GM10266 (cell line): ENCODE measurements at regions not wholly inside any gene's neighbourhood (a gene's known extent, or its start where the extent isn't known, plus 50 kb on each side); places are given as distances from the start of the nearest gene placed in this dataset.

Source experiments
- DNase-seq: peaks from one replicate; pipeline ENCODE4 v3.0.0; 2012; ENCODE audit errors: extremely low spot score
- TF ChIP-seq, protein P1 (sequence below): IDR thresholded peaks from 2 replicates; pipeline ENCODE4 v1.5.1; 2012; ENCODE audit warnings: mild to moderate bottlenecking, low read depth; ENCODE audit not compliant: control insufficient read depth, insufficient read depth; ENCODE audit errors: missing control alignments

DNA sequence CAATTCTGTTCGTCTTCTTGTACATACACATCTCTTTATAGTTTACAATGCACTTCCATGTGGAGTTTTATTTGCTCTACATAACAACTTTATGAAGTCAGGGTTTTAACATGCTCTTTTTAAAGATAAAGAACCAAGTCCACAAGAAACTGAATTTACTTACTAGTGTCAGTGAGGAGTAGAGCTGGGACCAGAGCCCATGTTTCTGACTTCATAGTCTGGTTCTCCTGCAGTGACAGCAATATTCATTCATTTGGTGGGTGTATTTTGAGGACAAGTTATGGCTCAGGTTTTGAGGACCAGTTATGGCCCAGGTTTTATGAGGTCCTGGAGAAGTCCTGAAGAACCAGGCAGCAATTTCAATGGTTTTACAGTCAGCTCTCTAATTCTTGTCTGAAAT is 481.9 kb upstream of the TNC start:
- TF ChIP-seq, protein P1, sequence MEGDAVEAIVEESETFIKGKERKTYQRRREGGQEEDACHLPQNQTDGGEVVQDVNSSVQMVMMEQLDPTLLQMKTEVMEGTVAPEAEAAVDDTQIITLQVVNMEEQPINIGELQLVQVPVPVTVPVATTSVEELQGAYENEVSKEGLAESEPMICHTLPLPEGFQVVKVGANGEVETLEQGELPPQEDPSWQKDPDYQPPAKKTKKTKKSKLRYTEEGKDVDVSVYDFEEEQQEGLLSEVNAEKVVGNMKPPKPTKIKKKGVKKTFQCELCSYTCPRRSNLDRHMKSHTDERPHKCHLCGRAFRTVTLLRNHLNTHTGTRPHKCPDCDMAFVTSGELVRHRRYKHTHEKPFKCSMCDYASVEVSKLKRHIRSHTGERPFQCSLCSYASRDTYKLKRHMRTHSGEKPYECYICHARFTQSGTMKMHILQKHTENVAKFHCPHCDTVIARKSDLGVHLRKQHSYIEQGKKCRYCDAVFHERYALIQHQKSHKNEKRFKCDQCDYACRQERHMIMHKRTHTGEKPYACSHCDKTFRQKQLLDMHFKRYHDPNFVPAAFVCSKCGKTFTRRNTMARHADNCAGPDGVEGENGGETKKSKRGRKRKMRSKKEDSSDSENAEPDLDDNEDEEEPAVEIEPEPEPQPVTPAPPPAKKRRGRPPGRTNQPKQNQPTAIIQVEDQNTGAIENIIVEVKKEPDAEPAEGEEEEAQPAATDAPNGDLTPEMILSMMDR = no peak

DNA sequence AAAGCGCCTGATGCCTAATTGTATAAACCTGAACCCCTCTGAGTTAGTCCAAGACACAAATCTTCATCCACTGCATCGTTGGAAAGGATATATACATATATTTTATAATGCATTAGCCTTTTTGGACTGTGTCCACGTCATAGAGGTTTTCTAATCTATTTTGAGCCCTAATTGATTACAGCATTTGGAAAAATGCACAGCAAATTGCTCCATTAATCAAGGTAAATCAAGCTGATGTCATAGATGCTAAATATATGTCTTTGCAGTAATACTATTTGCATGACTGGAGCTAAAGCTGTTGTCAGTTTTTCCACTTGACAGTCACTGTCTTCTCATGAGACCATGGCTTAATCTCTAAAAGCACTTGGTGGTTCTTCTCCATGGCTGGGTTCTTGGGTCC is 483.5 kb upstream of the TNC start:
- DNase-seq = no peak
- TF ChIP-seq, protein P1 = no peak

More for the DNA sequence above, 481.9 kb upstream of the TNC start:
- no peak for DNase-seq

DNA sequence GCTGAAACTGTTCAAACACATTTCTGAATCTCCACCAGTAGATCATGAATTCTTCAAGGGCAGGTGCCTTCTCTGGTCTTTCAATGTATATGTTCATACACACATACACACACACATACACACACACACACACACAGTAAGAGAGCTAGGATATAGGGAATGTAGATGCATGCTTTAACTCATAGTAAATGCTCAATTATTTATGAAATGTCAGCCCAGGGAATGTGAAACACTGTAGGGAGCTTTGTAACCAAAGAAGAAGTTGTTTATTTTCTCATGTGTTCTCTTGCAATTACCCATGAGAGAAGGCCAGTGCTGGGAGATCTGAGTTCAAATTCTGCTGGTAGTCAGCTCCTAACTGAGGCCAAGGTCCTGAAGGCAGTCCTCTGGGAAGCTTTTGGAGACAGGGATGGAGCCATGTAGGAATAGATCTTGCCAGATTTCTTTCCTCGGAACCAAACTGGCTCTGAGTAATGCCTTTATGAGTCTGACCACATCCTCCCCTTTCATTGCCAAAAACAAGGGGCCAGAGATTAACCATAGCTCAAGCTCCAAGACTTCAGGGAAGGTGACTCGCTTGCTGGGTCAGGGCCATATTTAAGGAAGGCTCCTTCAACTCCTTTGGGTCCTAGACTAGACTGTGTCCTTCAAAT is 487.0 kb upstream of the TNC start:
- no peak for DNase-seq
- TF ChIP-seq, protein P1 = no peak

DNA sequence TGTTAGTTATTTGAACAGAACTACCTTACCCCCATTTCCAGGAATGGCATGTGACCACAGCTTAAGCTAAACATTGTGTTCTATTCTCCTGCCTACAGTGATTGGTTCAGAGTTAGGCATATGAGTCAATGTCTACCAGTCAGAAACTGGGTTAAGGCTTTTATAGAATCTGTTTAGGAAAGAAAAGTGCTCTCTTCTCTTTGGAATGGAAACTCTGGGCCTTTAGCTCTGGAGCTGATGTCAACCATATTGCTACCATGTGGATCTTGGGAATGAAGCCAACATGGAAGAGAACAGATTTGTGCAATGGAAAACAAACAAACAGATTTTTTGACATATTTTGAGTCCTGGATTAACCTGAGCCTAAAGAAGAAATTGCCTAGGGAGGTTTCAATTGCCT is 488.9 kb upstream of the TNC start:
- TF ChIP-seq, protein P1 = no peak
- no peak for DNase-seq

DNA sequence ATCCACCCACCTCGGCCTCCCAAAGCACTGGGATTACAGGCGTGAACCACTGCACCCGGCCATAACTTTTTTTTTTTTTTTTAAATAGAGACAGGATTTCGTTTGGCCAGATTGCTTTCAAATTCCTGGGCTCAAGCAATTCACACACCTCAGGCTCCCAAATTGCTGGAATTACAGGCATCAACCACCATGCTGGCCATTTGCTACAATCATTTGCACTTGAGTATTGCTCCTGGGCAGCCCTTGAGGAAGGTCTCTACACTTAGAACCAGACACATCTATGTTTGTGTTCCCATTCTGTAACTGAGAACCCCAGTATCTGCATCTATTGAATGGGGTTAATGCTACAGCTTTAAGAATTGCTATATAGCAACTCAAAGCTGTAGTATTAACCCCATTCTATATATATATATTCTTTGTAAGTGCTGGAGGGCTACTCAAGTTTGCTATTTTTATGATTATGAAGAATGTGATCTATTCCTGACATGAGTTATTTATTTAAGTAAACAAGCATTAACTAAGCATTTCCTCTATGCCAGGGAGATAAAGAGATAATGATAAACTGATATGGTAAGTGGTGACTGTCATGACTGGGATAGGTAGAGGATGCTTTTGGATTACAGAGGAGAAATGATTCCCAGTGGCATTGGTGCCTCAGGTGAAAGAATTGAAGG is 496.5 kb upstream of the TNC start:
- no peak for DNase-seq
- TF ChIP-seq, protein P1 = no peak

DNA sequence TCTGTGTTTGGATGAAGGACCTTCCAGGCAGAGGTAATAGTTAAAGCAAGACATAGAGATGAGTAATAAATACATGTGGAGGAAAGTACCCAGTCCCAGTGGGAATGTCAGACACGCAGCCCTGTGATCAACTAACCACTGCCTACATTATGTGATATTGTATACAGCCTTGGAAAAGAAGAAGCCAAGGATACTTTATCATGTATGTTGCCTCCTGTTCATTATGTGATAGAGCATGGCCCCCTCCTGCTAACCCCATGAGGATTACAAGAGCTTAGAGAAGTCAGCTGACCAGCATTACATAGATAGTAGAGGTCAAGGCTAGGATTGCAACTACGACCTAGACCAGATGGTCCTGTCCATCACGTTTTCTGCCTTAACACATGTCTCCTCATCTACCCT is 497.0 kb upstream of the TNC start:
- TF ChIP-seq, protein P1 = no peak
- DNase-seq = no peak
